GM18868 (cell line): ENCODE measurements at regions not wholly inside any gene's neighbourhood (a gene's known extent, or its start where the extent isn't known, plus 50 kb on each side); places are given as distances from the start of the nearest gene placed in this dataset.
"Not testable (repeated sequence)": the region's sequence is repeated elsewhere in the genome, so short reads cannot be mapped to it uniquely, and the experiment has no call there.

ENCODE experiments used
- ATAC-seq: cut with Tn5 transposase; IDR thresholded peaks from one replicate; pipeline ENCODE4 v1.9.1; 2021; ENCODE audit warnings: mild to moderate bottlenecking, moderate library complexity; ENCODE audit not compliant: unreplicated experiment

DNA sequence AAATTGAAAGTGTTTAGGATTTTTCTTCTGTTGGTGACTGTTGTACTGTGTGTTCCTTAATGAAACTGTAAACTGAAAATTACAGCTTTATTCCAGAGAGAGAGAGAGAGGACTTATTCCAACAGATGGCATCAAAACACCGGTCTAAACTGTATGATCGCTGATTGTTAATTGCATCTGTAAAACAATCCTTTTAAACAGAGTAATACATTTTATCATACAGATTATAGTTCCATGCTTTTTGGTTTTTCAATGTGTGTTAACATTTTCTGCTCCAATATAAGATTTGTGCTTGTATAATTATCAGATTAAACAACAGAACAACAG lies 289.7 kb upstream of the DNAJC19 start:
- no peak for ATAC-seq

DNA sequence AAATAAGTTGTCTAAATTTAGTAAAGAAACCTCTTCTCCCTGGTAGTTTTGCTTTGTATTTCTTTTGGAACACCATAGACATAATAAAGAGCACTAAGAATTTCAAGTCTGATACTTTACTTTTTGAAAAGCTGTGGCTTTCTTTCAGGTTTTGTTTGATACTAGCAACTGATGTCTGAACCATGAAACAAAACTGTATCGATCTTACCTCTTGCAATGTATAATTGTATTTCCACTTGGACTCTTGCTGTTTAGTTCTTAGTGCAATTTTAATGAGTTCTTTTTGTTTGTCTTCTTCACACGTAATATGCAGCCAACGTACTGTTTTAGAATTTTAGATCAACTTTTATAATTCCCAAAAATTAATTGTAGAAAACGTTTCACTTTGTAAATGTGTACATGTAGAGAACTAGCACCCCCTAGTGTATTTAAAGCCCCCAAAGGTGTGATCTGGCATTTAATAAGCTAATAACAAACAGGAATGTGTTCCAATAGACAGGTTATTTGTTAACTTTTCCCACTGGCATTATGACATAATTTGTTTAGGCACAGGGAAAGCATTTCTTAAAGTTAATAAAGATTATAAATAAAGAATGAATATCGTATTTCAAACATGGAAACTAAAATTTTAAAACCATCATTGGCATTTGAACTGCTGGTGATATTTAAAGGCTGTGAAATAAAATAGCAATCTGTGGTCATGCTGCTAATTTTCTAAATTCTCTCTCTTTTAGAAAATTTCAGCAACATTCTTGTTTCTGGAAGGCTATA lies 289.1 kb upstream of the DNAJC19 start:
- ATAC-seq: no peak

DNA sequence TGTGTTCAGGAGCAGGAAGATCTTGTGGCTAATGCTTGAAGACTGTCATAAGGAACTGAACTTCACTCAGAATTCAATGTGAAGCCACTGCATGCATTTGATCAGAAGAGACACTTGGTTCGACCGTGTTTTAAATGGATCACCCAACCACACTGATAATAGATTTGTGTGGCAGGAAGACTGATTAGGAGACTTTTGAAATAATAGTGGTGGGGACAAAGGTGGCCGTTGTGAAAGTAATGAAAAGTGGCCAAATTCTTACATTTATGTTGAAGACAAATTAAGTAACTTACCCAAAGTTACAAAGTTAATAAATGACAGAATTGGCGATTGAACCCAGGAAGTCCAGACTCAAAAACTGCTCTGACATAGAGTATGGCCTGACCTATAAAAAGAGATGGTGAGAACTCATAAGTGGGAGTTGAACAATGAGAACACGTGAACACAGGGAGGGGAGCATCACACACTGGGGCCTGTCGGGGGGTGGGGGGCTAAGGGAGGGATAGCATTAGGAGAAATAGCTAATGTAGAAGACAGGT lies 286.9 kb upstream of the DNAJC19 start:
- ATAC-seq: no peak

DNA sequence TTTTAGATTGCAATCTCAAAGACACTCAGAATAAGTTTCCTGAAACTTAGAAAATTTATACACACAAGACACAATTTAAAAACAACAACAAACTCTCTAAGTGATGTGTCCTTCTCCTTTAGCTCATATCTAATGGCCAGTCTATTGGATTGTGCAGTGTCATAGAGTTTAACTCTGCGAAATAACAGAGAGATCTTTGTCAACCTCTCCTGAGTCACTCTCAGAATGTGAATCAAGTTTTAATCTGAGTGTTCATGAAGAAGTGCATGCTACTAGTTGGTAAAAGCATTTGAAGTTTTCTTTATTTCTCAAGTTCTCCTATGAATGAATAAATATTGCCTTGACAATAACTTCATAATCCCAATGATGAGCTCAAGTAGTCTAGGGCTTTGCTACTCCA lies 284.5 kb upstream of the DNAJC19 start:
- no peak for ATAC-seq

DNA sequence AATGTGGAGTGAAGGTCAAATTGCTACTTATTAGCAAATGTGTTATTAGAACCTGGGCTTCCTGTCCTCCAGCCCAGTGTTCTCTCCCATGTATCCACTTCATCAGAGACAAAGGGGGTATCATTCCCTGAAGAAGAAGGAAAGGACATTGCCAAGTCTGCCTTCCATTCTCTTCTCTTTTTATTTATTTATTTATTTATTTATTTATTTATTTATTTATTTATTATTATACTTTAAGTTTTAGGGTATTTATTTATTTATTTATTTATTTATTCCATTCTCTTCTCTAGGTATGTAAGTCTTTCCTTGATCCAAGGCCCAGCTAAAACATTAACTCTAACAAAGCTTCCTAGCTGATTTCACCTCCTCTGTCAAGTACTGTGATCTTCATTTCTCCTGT lies 277.8 kb upstream of the DNAJC19 start:
- no peak for ATAC-seq

DNA sequence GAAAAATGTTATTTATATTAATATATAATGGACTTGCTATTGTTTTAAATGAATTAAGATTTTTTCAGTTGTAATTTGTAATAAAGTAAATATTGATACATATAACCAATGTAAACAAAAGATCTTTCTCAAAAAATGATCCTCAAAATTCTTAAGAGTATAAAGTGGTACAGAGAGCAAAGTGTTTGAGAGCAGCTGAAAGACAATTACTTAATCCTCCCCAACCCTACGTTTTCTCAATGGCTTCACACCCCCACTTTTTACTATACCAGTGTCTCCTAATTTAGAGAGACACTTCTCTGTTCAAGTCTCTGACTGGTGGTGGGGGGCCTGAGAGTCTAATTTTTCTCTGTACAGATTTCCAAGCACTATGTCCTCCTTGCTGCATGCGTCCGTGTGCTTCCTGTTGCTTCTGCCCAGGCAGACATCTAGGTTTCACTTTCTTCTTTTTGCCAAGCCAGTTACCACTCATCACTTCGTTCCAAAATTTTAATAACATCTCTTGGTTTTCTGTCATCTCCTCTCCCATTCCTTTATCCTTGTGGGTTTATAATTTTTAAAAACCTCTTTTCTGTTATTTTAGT lies 276.3 kb upstream of the DNAJC19 start:
- ATAC-seq: peak; percentile 87

DNA sequence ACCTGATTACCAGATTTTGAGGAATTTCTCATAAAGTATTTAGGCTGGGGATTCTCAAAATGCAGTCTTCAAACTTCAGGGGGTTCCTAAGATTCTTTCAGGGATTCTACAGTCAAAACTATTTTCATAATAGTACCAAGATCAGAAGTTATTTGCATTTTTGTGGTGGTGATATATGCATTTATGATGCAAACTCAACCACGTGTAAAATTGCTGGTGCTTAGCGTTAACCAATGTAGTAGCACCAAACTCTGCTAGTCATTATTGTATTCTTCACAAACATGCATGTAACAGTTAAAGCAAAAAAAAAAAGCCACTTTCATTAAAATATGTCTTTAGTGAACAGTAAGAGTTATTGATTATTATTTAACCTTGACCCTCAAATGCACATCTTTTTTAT lies 274.9 kb upstream of the DNAJC19 start:
- ATAC-seq: no peak

DNA sequence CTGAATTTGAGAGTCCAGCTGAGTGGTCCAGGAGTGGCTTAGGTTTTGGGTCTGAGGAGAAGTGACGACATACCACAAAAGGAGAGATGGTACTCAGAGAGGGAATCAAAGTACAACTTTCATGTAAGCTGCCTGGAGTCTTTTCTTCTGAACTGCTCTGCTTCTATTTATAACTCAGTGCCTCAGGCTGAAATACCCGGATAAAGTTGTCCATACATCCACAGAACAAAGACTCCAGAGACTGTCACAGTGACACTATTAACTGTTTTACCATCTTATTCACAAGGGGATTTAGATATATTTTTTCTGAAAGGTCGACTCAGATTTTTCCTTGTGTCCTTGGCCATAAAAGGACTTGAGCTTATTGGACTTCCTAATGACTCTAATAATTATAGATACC lies 264.3 kb upstream of the DNAJC19 start:
- ATAC-seq: no peak

DNA sequence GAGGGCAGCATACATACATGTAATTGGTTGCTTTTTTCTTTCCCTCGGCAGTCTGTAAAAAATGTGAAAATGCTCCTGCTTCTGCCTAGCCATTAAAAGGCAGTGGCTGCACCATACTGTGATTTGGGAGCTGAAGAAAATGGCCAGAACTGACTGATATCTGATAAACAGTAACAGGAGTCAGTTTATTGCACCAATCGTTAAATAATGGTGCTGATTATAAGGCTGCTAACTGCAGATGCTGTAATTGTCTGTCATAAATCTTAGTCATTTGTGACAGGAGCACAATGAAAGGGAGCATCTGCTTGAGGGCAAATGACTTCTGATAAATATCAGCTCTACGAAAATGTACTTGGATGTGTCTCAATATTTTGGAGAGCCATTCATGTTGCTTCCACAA lies 263.1 kb upstream of the DNAJC19 start:
- no peak for ATAC-seq

DNA sequence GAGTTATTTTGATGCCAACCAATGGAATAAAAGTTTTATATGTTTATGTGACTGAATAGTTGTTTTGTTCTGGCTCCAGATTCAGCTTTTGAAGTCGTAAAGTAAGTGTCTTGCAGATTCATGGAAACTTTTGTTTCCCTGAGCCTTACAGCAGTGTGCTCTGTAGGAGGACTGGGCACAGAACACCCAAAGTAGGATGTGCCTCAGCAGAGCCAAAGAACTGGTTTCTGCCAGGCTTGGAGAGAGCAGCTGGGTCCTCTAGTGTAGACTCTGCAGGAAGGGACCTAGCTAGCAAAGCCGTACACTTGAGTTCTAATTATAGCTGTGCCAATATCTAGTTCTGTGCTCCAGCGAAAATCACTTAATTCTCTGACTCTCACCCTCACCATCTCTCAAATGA lies 261.2 kb upstream of the DNAJC19 start:
- no peak for ATAC-seq

DNA sequence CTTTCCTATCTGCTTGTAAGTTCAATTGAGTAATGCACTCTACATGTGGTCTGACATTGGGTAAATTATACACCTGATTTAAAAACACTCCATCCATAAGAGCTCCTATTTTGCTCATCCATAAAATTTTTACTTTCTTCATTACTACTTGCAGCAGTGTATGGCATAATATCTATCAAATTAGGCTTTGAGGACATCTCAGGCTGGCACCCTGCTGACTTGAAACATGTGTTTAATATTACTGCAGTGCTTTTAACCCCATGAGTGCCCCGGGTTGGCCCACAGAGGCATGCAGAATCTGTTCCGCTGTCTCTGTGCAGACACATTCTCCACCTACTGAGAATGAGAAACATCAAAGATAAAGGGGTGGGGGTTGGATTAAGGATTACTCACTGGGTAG lies 249.9 kb upstream of the DNAJC19 start:
- ATAC-seq: no peak

DNA sequence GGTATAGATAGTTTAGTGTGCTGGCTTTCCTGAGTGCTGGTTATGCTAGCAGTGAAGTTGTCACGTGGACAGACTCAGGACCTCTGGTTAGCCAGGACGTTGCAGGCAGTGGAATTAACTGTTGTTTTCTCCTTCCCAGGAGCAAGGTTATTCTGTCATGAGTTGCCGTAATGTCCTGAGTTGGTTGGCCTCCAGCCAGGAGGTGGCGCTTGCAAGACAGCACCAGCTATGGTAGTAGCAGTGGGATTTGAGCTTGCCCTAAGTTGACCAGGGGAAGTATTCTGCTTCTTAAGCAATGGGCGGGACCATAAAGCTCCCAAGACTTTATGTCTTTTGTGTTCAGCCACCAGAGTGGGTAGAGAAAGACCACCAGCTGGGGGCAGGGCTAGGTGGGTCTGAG lies 240.7 kb upstream of the DNAJC19 start:
- no peak for ATAC-seq

DNA sequence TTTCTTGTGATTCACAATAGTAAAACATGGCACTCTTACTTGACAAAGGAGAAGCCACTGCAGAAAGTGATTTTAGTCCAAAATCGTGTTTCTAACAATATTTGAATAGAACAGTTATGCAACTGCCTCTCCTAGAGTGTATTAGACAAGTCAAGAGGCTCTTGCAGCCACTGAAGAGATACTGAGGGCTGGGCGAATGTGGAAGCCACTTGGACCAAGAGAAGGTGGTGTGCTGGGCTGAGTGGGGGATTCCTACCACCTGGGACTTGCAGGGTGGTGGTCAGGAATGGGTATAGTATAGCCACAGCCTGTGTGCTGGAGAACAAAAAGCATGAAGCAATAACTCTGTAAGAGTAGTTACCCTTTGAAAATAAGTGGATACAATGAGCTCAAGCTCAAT lies 223.8 kb upstream of the DNAJC19 start:
- ATAC-seq: no peak

DNA sequence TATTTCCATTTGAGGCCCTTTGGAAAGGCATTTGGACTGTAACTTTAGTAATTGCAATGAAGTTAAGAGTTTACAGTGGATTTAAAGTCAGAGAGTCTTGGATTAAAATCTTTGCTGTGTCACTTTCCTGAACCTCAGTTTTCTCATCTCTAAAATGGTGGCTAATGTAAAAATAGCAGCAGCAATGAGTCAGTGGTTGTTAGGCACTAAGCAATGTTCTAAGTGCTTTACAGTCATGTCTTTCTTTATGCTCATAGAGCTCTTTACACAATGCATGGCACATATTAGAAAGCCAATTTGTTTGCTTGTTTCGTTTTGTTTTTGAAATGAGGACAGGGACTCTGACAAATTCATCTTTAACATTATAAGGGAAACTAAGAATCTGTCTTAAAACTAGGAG lies 222.7 kb upstream of the DNAJC19 start:
- no peak for ATAC-seq

DNA sequence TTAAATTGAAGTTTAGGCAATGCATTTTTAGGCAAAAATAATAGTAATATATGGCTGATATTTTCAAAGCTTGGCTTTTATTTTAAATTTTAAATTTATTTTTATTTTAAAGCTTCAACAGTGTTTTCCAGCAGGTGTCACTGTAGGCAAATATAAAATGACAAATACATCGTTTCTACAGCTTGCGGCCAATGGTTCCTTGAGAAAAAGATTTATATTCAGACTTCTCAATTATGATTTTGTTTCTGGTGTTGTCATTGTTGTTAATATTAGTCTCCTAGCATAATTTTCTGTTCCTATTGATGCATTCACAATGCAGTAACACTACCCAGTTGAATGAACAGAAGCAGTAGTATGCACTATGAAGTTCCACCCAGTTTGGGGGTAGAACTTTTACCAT lies 220.7 kb upstream of the DNAJC19 start:
- no peak for ATAC-seq

DNA sequence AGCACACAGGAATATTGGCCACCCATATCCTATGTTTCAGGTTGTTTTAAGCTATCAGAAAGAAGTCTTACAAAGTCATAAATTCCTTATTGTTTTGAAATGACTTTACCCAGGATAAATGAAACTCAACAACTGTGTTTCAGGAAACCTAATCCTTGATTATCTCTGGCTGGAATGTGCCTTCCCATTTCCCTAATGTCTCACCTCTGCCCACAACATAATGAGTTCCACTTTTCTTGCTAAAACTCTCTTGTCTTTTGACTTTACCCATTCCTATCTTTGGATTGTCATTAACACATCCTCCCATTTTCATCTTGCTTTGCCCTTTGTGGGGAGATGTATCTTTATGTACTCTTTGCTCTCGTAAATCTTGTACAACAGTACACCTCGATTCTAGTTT lies 200.0 kb upstream of the DNAJC19 start:
- no peak for ATAC-seq

DNA sequence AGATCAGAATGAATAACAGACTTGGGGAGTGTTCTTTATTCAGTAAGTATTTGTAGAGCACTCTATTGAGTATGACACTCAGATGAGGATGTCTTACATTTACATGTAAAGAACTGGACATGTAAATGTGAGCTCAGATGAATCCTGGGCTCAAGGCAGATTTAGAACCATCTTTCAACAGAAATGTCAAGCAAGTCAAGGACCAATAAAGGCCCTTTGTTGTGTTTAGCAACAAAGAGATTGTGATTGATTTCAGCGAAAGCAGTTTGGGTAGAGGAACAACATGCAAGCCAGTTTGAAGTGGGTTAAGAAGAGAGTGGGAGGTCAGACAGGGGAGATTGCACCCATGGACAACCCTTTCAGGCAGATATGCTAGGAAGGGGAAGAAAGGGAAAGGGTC lies 194.2 kb upstream of the DNAJC19 start:
- ATAC-seq: no peak

DNA sequence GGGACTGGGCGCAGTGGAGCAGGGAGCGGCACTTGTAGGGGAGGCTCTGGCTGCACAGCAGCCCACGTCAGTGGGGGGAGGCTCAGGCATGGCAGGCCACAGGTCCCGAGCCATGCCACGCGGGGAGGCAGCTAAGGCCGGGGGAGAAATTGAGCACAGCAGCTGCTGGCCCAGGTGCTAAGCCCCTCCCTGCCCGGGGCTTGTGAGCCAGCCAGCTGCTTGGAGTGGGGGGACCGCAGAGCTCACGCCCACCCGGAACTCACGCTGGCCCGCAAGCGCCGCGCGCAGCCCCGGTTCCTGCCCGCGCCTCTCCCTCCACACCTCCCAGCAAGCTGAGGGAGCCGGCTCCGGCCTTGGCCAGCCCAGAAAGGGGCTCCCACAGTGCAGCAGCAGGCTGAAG lies 193.5 kb upstream of the DNAJC19 start:
- not testable (repeated sequence) for ATAC-seq

DNA sequence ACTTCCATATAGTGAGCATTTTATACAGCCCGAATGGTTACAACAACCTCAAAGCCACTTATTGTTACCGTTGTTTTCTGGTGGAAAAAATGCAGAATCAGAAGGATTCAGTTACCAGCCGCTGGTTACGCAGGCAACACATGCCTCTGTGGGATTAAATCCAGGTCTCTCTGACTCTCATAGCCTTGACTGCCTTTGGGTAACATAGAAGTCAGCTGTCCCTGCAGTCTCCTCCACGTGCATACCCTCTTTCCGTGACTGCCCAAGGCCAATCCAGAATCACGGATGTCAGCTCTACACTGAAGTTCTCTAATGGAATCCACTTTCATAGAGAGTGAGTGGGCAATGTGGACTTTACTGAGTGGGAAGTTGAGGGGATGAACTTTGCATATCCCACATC lies 189.5 kb upstream of the DNAJC19 start:
- ATAC-seq: no peak

DNA sequence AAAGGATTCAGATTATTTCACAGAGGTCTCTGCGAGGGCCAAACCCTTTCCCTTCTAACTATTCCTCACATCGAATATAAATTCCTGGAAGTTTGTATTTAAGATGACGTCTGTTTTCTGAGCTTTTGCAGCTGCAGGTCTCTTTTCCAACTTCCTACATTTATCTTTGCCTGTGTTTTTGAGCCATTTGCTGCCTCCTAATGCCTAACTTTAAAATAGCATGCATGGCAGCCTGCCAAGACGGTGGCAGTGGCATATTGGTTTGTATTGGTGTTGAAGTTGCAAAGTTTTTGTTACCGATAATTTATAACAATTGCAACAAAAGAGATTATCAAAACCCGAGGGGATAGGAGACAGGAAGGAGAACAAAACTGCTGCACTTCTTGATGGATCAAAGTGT lies 187.1 kb upstream of the DNAJC19 start:
- peak; percentile 73 for ATAC-seq

DNA sequence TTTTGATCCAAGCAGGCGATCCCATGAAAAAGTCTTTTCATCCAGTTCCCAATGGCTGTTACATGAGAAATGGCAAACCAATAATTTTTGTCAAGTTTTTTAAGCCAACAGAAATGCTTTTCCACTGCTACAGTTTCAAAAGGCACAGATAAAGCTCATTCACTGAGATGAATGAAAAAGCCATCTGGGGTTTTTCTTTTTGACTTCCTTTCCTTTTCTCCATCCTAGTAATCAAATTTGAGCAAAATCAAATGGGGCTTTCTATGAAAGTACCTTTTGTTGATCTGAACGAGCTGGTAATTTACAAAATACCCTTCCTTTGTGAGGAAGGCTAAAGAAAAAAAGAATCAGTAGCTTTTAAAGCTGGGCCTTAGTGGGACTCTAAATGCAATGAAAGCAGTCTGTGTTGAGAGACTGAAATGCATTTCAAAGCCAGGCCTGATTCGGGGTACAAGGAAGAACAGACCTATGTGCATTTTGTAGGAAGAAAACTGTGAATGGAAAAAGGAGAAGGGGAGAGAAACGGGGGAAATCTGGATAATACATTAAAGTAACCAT lies 185.2 kb upstream of the DNAJC19 start:
- no peak for ATAC-seq

DNA sequence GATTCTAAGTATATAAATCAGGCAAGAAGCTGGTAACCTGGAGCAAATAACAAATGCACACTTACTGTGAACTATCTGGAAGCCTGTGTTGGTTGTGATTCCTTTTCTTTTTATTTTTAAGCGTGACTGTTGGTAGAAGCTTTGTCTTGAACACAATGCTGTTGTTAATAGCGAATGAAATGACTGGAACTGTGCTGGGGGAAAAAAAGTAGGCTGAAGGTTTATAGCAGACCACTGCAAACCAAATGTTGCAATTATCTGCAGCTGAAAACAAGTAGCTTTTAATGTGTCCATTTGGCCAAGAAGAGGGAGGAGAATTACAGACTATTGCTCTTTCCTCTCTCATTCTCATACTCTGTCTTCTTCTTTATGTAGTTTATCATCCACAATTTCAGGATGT lies 184.5 kb upstream of the DNAJC19 start:
- ATAC-seq: no peak

DNA sequence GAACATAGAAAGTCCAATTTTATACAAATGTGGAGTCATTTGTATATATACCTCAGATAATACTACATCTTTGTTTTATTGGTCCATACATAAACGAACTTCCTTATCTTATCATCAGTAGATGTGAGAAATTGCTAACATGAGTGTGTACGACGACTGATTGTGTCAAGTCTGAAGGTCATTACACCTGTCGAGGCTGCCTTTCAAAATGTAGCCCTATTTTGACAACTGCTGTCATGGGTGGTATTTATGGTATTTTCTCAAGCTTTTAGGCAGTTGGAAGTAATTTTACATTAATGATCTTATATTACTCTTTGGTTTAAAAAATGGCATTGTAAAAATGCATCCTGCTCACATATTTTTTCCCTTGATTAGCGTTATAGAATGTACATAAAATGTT lies 183.7 kb upstream of the DNAJC19 start:
- ATAC-seq: no peak
